Nephron (organoid): ENCODE measurements at regions not wholly inside any gene's neighbourhood (a gene's known extent, or its start where the extent isn't known, plus 50 kb on each side); places are given as distances from the start of the nearest gene placed in this dataset.

Experiments used
- H3K27ac Mint-ChIP-seq, 3 experiments: 2 replicates each; pipeline ENCODE4 v1.8.0; 2020; ENCODE audit warnings: mixed read lengths in 3 of 3, mild to moderate bottlenecking in 2 of 3, moderate library complexity in 1 of 3
- H3K27me3 Mint-ChIP-seq: 2 replicates; pipeline ENCODE4 v1.8.0; 2021; ENCODE audit warnings: low read depth, mild to moderate bottlenecking, moderate library complexity, mixed read lengths
- H3K36me3 Mint-ChIP-seq: 2 replicates; pipeline ENCODE4 v1.8.0; 2020; ENCODE audit warnings: low read depth, mixed read lengths
- H3K4me1 Mint-ChIP-seq: 2 replicates; pipeline ENCODE4 v1.8.0; 2020; ENCODE audit warnings: mixed read lengths
- H3K4me3 Mint-ChIP-seq, 3 experiments: 2 replicates each; pipeline ENCODE4 v1.8.0; 2020; ENCODE audit warnings: mild to moderate bottlenecking in 3 of 3, mixed read lengths in 3 of 3, moderate library complexity in 2 of 3
- H3K9me3 Mint-ChIP-seq: 2 replicates; pipeline ENCODE4 v1.8.0; 2020; ENCODE audit warnings: mixed read lengths
- TF ChIP-seq, protein P1 (sequence below), 3 experiments: fragments of 200-600 bp; sonication (generic); IDR thresholded peaks; one replicate each; pipeline ENCODE4 v1.5.0; 2021; ENCODE audit warnings: antibody characterized with exemption in 3 of 3; ENCODE audit not compliant: unreplicated experiment in 3 of 3

- Mint-ChIP-seq H3K4me3 (no peak overlapping the region), H3K27ac (peak overlapping the region; percentile 78 to 82 (median 81)), H3K27me3 (no peaks in the 10 kb centered on the region), H3K4me1 (peaks cover 23% of the 10 kb centered on the region), H3K9me3 (peaks cover 23% of the 10 kb centered on the region), H3K36me3 (peaks cover 10% of the 10 kb centered on the region)
- TF ChIP-seq, protein P1, sequence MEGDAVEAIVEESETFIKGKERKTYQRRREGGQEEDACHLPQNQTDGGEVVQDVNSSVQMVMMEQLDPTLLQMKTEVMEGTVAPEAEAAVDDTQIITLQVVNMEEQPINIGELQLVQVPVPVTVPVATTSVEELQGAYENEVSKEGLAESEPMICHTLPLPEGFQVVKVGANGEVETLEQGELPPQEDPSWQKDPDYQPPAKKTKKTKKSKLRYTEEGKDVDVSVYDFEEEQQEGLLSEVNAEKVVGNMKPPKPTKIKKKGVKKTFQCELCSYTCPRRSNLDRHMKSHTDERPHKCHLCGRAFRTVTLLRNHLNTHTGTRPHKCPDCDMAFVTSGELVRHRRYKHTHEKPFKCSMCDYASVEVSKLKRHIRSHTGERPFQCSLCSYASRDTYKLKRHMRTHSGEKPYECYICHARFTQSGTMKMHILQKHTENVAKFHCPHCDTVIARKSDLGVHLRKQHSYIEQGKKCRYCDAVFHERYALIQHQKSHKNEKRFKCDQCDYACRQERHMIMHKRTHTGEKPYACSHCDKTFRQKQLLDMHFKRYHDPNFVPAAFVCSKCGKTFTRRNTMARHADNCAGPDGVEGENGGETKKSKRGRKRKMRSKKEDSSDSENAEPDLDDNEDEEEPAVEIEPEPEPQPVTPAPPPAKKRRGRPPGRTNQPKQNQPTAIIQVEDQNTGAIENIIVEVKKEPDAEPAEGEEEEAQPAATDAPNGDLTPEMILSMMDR (IDR thresholded peaks at IDR 0.05; ENCODE audit: unreplicated experiment in 3 of 3), result no peak
Measured at GRCh38 chr6:169406804-169407203, 153.2 kb upstream of the THBS2 start.

DNA sequence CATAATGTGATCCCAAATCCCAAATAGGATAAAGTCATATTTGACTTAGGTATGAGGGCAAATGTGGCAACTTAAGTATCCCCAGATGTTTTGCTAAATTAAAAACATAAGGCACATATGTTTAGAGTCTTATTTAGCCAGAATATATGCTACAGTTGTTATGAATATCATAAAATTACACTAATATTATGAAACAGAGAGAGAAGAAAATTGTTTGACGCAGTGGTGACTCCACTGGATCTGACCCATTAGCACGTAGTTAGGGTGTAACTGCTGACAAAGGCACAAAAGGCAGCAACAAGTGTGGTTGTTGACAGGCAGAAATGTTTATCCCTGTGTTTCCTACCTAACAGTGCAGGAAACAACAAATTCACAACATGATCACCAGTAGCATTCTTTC, 152.4 kb upstream of the THBS2 start:
- Mint-ChIP-seq H3K4me3 (no peak overlapping the region), H3K9me3 (peaks cover 22% of the 10 kb centered on the region), H3K27me3 (no peaks in the 10 kb centered on the region), H3K4me1 (peaks cover 23% of the 10 kb centered on the region), H3K27ac (peak overlapping the region; percentile 24 to 81 (median 78)), H3K36me3 (peaks cover 10% of the 10 kb centered on the region)
- TF ChIP-seq, protein P1 (IDR thresholded peaks at IDR 0.05; ENCODE audit: unreplicated experiment in 3 of 3), result no peak

- no peaks in the 10 kb centered on the region for H3K27me3 Mint-ChIP-seq
- H3K4me1 Mint-ChIP-seq, result peaks cover 23% of the 10 kb centered on the region
- peaks cover 7% of the 10 kb centered on the region for H3K36me3 Mint-ChIP-seq
- H3K9me3 Mint-ChIP-seq, result peaks cover 12% of the 10 kb centered on the region
- H3K4me3 Mint-ChIP-seq, result no peak overlapping the region
- TF ChIP-seq, protein P1 (IDR thresholded peaks at IDR 0.05; ENCODE audit: unreplicated experiment in 3 of 3), result no peak
- no peak overlapping the region for H3K27ac Mint-ChIP-seq
Measured at GRCh38 chr6:169404828-169405227, 151.2 kb upstream of the THBS2 start.

GRCh38 chr6:169398342-169399105, 144.9 kb upstream of the THBS2 start:
- Mint-ChIP-seq H3K27ac (no peak overlapping the region), H3K4me3 (no peak overlapping the region), H3K27me3 (no peaks in the 10 kb centered on the region), H3K36me3 (no peaks in the 10 kb centered on the region), H3K4me1 (no peaks in the 10 kb centered on the region), H3K9me3 (no peaks in the 10 kb centered on the region)
- TF ChIP-seq, protein P1 (IDR thresholded peaks at IDR 0.05; ENCODE audit: unreplicated experiment in 3 of 3), result no peak

- Mint-ChIP-seq H3K27me3 (no peaks in the 10 kb centered on the region), H3K9me3 (no peaks in the 10 kb centered on the region), H3K4me3 (no peak overlapping the region), H3K4me1 (no peaks in the 10 kb centered on the region), H3K27ac (no peak overlapping the region), H3K36me3 (no peaks in the 10 kb centered on the region)
- TF ChIP-seq, protein P1 (IDR thresholded peaks at IDR 0.05; ENCODE audit: unreplicated experiment in 3 of 3), result no peak
Measured at GRCh38 chr6:169397684-169398083, 144.0 kb upstream of the THBS2 start.
